Astrocyte (in vitro differentiated cells and primary cell): ENCODE measurements at regions not wholly inside any gene's neighbourhood (a gene's known extent, or its start where the extent isn't known, plus 50 kb on each side); places are given as distances from the start of the nearest gene placed in this dataset.
"Not testable (repeated sequence)": the region's sequence is repeated elsewhere in the genome, so short reads cannot be mapped to it uniquely, and the experiment has no call there.

Source experiments
- DNase-seq: peaks from one replicate; pipeline ENCODE4 v3.0.0-alpha.2; 2010; ENCODE audit warnings: low read depth
- FAIRE-seq: peaks from 2 replicates; lab custom pipeline; 2011; peaks lifted over from hg19 to GRCh38; lab: Jason Lieb, UNC
- H2AFZ ChIP-seq: 2 replicates; pipeline ENCODE4 v1.6.0; 2012; ENCODE audit warnings: low read depth, low read length, inconsistent platforms
- H3K27ac ChIP-seq: 2 replicates; pipeline ENCODE4 v1.5.1; 2011; ENCODE audit warnings: low read depth, low read length, inconsistent platforms
- H3K27me3 ChIP-seq: 2 replicates; pipeline ENCODE4 v1.6.0; 2011; ENCODE audit warnings: low read length, inconsistent platforms; ENCODE audit not compliant: insufficient read depth
- H3K36me3 ChIP-seq: 2 replicates; pipeline ENCODE4 v1.5.1; 2011; ENCODE audit warnings: low read length, inconsistent platforms; ENCODE audit not compliant: insufficient read depth
- H3K4me1 ChIP-seq: 2 replicates; pipeline ENCODE4 v1.5.1; 2011; ENCODE audit warnings: low read length, inconsistent platforms; ENCODE audit not compliant: insufficient read depth
- H3K4me2 ChIP-seq: 2 replicates; pipeline ENCODE4 v1.6.0; 2012; ENCODE audit warnings: low read length, inconsistent platforms
- H3K4me3 ChIP-seq: 2 replicates; pipeline ENCODE4 v1.5.1; 2011; ENCODE audit warnings: low read depth, mild to moderate bottlenecking, low read length, inconsistent platforms; ENCODE audit not compliant: insufficient read depth
- H3K79me2 ChIP-seq: 2 replicates; pipeline ENCODE4 v1.6.0; 2012; ENCODE audit warnings: mild to moderate bottlenecking, low read length, inconsistent platforms; ENCODE audit not compliant: insufficient read depth
- H3K9ac ChIP-seq: 2 replicates; pipeline ENCODE4 v1.6.0; 2012; ENCODE audit warnings: mild to moderate bottlenecking, low read length, inconsistent platforms
- H3K9me3 ChIP-seq: 2 replicates; pipeline ENCODE4 v1.5.1; 2012; ENCODE audit warnings: low read depth, mild to moderate bottlenecking, low read length, inconsistent platforms; ENCODE audit not compliant: insufficient read depth
- H4K20me1 ChIP-seq: 2 replicates; pipeline ENCODE4 v1.6.0; 2012; ENCODE audit warnings: low read length, inconsistent platforms; ENCODE audit not compliant: insufficient read depth
- H3K27ac Mint-ChIP-seq: one replicate; pipeline ENCODE4 v1.8.0; 2021; ENCODE audit warnings: mild to moderate bottlenecking, mixed read lengths; ENCODE audit not compliant: unreplicated experiment
- H3K27me3 Mint-ChIP-seq: one replicate; pipeline ENCODE4 v1.8.0; 2021; ENCODE audit warnings: low read depth, mixed read lengths; ENCODE audit not compliant: unreplicated experiment
- H3K36me3 Mint-ChIP-seq: one replicate; pipeline ENCODE4 v1.8.0; 2021; ENCODE audit warnings: low read depth, mixed read lengths; ENCODE audit not compliant: unreplicated experiment
- H3K4me1 Mint-ChIP-seq: one replicate; pipeline ENCODE4 v1.8.0; 2021; ENCODE audit warnings: low read depth, mixed read lengths; ENCODE audit not compliant: unreplicated experiment
- H3K4me3 Mint-ChIP-seq: one replicate; pipeline ENCODE4 v1.8.0; 2021; ENCODE audit warnings: mild to moderate bottlenecking, moderate library complexity, mixed read lengths; ENCODE audit not compliant: unreplicated experiment
- H3K9me3 Mint-ChIP-seq: one replicate; pipeline ENCODE4 v1.8.0; 2021; ENCODE audit warnings: mild to moderate bottlenecking, mixed read lengths; ENCODE audit not compliant: unreplicated experiment
- CTCF ChIP-seq: IDR thresholded peaks from 2 replicates; pipeline ENCODE4 v1.5.1; 2011; ENCODE audit warnings: low read depth, mild to moderate bottlenecking, inconsistent platforms, low read length, moderate library complexity; ENCODE audit not compliant: insufficient read depth
- EZH2 ChIP-seq: IDR thresholded peaks from 2 replicates; pipeline ENCODE4 v1.6.1; 2012; ENCODE audit warnings: mild to moderate bottlenecking, low read length, inconsistent platforms; ENCODE audit not compliant: insufficient read depth

DNA sequence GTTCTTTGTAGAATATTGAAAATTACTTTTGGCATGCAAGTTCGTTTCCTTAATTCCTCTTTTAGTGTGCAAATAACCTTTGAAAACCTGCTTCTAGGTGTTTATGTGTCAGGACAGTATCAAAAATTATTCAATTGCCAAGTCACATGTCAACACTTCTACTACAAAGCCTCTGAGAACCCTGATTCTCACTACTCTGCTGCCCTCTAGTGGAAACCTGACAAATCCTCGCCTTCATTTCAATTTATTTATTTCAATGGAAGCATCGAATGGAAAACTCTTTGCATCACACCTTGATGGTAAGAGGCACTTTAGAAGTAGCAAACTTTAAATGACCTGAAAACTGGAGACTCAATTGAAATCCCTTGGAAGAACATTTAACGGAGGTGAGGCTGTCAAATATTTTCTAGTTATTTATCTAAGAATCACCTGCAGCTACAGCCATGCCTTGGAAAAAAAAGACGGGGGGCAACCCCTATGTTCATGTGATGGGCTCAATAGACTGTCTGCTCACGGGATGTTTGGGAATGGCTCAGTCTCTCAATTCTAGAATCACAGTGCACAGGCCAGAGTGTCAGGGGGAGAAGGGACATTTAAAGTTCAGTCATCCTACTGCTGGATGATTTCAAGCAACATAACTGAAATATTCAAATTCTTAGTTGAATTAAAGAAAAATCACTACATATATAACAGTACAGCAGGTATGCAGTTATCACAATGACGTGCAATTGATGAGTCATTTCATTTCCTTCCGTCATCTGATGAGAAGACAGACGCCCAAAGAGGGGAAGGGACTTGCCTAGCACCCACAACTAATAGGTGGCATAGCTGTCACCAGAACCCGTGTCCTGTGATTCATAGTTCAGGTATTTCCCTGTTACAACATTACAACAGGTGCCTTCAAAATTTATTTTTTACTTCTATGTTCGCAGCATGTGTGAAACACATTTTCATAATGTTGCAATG, 563.9 kb downstream of the TOX3 start:
- Histone ChIP-seq H2AFZ (no peak overlapping the region), H3K36me3 (no peaks in the 10 kb centered on the region), H3K79me2 (no peaks in the 10 kb centered on the region), H3K9me3 (no peaks in the 10 kb centered on the region), H3K9ac (no peak overlapping the region), H3K27me3 (peaks cover 5% of the 10 kb centered on the region), H4K20me1 (no peaks in the 10 kb centered on the region), H3K4me1 (no peaks in the 10 kb centered on the region), H3K27ac (no peak overlapping the region), H3K4me3 (no peak overlapping the region), H3K4me2 (no peak overlapping the region)
- H3K4me1 Mint-ChIP-seq, result no peaks in the 10 kb centered on the region
- FAIRE-seq (peak; percentile 86), DNase-seq (peak; percentile 38)
- H3K27me3 Mint-ChIP-seq, result peaks cover 22% of the 10 kb centered on the region
- H3K27ac Mint-ChIP-seq, result no peak overlapping the region
- no peaks in the 10 kb centered on the region for H3K36me3 Mint-ChIP-seq
- no peaks in the 10 kb centered on the region for H3K9me3 Mint-ChIP-seq
- H3K4me3 Mint-ChIP-seq, result no peak overlapping the region
- TF ChIP-seq CTCF (peak; percentile 86), EZH2 (no peak)

DNA sequence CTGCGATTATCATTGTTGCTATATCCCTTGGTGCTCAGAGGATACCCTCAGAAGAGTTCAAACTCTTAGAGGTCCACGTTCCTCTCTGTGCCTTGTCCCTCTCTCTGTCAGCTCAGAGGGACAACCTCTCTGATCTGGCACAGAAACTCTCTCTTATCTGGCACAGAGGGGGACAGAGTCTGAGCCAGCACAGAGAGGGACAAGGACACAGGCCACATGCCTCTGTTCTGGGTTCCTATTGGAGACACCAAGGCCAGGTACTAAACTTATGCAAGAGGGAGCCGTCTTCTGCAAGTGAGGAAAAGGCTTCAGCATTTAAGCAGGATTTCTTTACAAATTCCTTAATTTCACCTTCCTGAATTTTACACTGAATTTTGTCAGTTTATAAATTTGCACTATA, 565.2 kb downstream of the TOX3 start:
- no peaks in the 10 kb centered on the region for H3K79me2 ChIP-seq
- no peaks in the 10 kb centered on the region for H3K36me3 ChIP-seq
- no peak overlapping the region for H3K9ac ChIP-seq
- H3K9me3 ChIP-seq, result no peaks in the 10 kb centered on the region
- peaks cover 5% of the 10 kb centered on the region for H3K27me3 ChIP-seq
- TF ChIP-seq CTCF, result no peak
- TF ChIP-seq EZH2, result no peak
- no peaks in the 10 kb centered on the region for H3K36me3 Mint-ChIP-seq
- FAIRE-seq (no peak), DNase-seq (no peak)
- H2AFZ ChIP-seq, result no peak overlapping the region
- H3K4me3 Mint-ChIP-seq, result no peak overlapping the region
- no peaks in the 10 kb centered on the region for H3K9me3 Mint-ChIP-seq
- no peaks in the 10 kb centered on the region for H3K4me1 ChIP-seq
- H3K27ac Mint-ChIP-seq, result no peak overlapping the region
- H3K4me1 Mint-ChIP-seq, result no peaks in the 10 kb centered on the region
- no peak overlapping the region for H3K27ac ChIP-seq
- H3K27me3 Mint-ChIP-seq, result peaks cover 22% of the 10 kb centered on the region
- H3K4me3 ChIP-seq, result no peak overlapping the region
- no peaks in the 10 kb centered on the region for H4K20me1 ChIP-seq
- no peak overlapping the region for H3K4me2 ChIP-seq

- H3K4me3 Mint-ChIP-seq, H3K4me2 ChIP-seq, H3K36me3 Mint-ChIP-seq, H4K20me1 ChIP-seq, H2AFZ ChIP-seq, H3K36me3 ChIP-seq, H3K27ac ChIP-seq, H3K4me1 ChIP-seq, H3K27ac Mint-ChIP-seq, H3K4me3 ChIP-seq, DNase-seq, H3K9me3 ChIP-seq, H3K79me2 ChIP-seq, H3K9me3 Mint-ChIP-seq, H3K4me1 Mint-ChIP-seq, H3K27me3 ChIP-seq, H3K9ac ChIP-seq: not testable (repeated sequence)
- peaks cover 19% of the 10 kb centered on the region for H3K27me3 Mint-ChIP-seq
- peak; percentile 99 for FAIRE-seq
These were observed 569.4 kb downstream of the TOX3 start for GRCh38 chr16:51977506-51977905.
